ENCODE measurements at regions not wholly inside any gene's neighbourhood (a gene's known extent, or its start where the extent isn't known, plus 50 kb on each side); places are given as distances from the start of the nearest gene placed in this dataset.

DNA sequence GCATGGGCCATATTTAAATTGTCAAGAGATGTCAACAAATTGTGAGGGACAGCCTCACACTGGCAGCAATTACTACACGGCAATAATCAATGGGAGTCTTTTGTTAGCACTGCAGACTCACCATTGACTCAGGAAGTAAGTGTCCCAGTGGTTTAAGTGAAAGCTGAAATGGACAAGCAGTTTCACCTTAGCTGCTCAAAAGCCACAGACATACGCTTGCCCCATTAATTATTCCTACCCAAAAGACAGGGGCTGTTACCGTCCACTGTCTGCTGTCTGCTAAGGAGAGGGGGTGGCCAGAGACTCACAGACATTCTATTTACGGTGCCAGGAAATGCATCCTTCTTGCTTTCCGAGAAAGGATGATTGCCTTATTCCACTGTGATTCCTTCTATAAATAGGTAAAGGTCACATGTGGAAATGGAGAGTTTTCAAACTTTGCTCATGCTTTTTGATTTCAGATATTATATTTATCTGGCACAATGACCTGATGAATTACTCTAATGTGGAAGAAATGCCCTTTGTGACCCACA, 309.7 kb upstream of the NFE2L3 start:
- Histone ChIP-seq H3K27me3 (ENCODE audit: insufficient read depth, low read length) (0 out of 2 replicates have a peak, but pooled peaks cover under 1% of the 10 kb centered on the region), H3K27ac (ENCODE audit: low read depth, low read length) (no peak overlapping the region), H3K4me1 (ENCODE audit: control insufficient read depth in 1 of 2, insufficient read depth in 2 of 2, low read length in 2 of 2) (no peaks in the 10 kb centered on the region), H3K79me2 (ENCODE audit: insufficient read depth, low read length) (no peaks in the 10 kb centered on the region), H3K9me3 (ENCODE audit: control insufficient read depth in 1 of 2, insufficient read depth in 1 of 2, low read depth in 1 of 2, low read length in 2 of 2) (no peaks in the 10 kb centered on the region), H3K4me2 (ENCODE audit: low read length) (no peak overlapping the region), H3K36me3 (ENCODE audit: control insufficient read depth in 1 of 2, insufficient read depth in 2 of 2, low read length in 2 of 2) (no peaks in the 10 kb centered on the region), H3K9ac (ENCODE audit: low read length) (no peak overlapping the region), H2AFZ (ENCODE audit: low read depth, low read length, poor library complexity, severe bottlenecking) (no peak overlapping the region), H3K4me3 (replicated peaks in 1 of 2; ENCODE audit: low read depth in 1 of 2, low read length in 2 of 2) (no peak overlapping the region), H3K9me2 (ENCODE audit: insufficient read depth) (no peaks in the 10 kb centered on the region), H4K20me1 (ENCODE audit: insufficient read depth) (no peaks in the 10 kb centered on the region)
- ChIA-PET POLR2A (no interaction called here), CTCF (interaction anchor here (1.4 kb wide), 1 partner anchor 9 kb away, joined by 4 read pairs; no protein-coding TSS in a partner anchor), RAD21 (ENCODE audit: low non-redundant PET in 1 of 2, low total read pairs in 2 of 2, uncharacterized antibody in 2 of 2, unreplicated experiment in 2 of 2) (no interaction called here)
- ATAC-seq (no peak), DNase-seq (ENCODE audit: low read depth, low spot score) (no peak)
- intact Hi-C loops (cut with micrococcal nuclease) = no loop called here
- BruUV-seq (replicated peaks) = no TSS peak
- TF ChIP-seq, protein P1, sequence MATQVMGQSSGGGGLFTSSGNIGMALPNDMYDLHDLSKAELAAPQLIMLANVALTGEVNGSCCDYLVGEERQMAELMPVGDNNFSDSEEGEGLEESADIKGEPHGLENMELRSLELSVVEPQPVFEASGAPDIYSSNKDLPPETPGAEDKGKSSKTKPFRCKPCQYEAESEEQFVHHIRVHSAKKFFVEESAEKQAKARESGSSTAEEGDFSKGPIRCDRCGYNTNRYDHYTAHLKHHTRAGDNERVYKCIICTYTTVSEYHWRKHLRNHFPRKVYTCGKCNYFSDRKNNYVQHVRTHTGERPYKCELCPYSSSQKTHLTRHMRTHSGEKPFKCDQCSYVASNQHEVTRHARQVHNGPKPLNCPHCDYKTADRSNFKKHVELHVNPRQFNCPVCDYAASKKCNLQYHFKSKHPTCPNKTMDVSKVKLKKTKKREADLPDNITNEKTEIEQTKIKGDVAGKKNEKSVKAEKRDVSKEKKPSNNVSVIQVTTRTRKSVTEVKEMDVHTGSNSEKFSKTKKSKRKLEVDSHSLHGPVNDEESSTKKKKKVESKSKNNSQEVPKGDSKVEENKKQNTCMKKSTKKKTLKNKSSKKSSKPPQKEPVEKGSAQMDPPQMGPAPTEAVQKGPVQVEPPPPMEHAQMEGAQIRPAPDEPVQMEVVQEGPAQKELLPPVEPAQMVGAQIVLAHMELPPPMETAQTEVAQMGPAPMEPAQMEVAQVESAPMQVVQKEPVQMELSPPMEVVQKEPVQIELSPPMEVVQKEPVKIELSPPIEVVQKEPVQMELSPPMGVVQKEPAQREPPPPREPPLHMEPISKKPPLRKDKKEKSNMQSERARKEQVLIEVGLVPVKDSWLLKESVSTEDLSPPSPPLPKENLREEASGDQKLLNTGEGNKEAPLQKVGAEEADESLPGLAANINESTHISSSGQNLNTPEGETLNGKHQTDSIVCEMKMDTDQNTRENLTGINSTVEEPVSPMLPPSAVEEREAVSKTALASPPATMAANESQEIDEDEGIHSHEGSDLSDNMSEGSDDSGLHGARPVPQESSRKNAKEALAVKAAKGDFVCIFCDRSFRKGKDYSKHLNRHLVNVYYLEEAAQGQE (IDR thresholded peaks at IDR 0.05; ENCODE audit: low read depth) = no peak
- TF ChIP-seq POLR2A (IDR thresholded peaks at IDR 0.05; ENCODE audit: borderline replicate concordance, extremely low read depth, insufficient read depth, insufficient read length) (no peak), CBX3 (IDR thresholded peaks at IDR 0.05; ENCODE audit: low read depth) (no peak), POLR2AphosphoS5 (IDR thresholded peaks at IDR 0.05; ENCODE audit: low read depth, low read length) (no peak), EGR1 (IDR thresholded peaks at IDR 0.05; ENCODE audit: low read depth) (no peak), YY1 (IDR thresholded peaks at IDR 0.05; ENCODE audit: extremely low read depth, insufficient replicate concordance, low read depth, low read length) (no peak)
- TF ChIP-seq, protein P2, sequence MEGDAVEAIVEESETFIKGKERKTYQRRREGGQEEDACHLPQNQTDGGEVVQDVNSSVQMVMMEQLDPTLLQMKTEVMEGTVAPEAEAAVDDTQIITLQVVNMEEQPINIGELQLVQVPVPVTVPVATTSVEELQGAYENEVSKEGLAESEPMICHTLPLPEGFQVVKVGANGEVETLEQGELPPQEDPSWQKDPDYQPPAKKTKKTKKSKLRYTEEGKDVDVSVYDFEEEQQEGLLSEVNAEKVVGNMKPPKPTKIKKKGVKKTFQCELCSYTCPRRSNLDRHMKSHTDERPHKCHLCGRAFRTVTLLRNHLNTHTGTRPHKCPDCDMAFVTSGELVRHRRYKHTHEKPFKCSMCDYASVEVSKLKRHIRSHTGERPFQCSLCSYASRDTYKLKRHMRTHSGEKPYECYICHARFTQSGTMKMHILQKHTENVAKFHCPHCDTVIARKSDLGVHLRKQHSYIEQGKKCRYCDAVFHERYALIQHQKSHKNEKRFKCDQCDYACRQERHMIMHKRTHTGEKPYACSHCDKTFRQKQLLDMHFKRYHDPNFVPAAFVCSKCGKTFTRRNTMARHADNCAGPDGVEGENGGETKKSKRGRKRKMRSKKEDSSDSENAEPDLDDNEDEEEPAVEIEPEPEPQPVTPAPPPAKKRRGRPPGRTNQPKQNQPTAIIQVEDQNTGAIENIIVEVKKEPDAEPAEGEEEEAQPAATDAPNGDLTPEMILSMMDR (IDR thresholded peaks at IDR 0.05 in 2 of 3, conservative IDR thresholded peaks at IDR 0.05 in 1 of 3; ENCODE audit: borderline replicate concordance in 1 of 3, insufficient read depth in 1 of 3, low read depth in 2 of 3, low read length in 2 of 3) = no peak

Measured in HCT116 (cell line).